SW480 (cell line): ENCODE measurements at regions not wholly inside any gene's neighbourhood (a gene's known extent, or its start where the extent isn't known, plus 50 kb on each side); places are given as distances from the start of the nearest gene placed in this dataset.
A peak's percentile ranks its signal among the peaks of the same experiment; 100 is the strongest.
"Not testable (repeated sequence)": the region's sequence is repeated elsewhere in the genome, so short reads cannot be mapped to it uniquely, and the experiment has no call there.

Experiments
- DNase-seq: peaks from one replicate; pipeline ENCODE4 v3.0.0-alpha.2; 2016; ENCODE audit warnings: low spot score

GRCh38 chr10:3877211-3878000 is 92.4 kb upstream of the KLF6 start:
- no peak for DNase-seq

- DNase-seq = no peak
Measured at GRCh38 chr10:3876350-3876962, 91.4 kb upstream of the KLF6 start.

GRCh38 chr10:3875842-3876235 is 90.8 kb upstream of the KLF6 start:
- DNase-seq = no peak

- DNase-seq = peak; percentile 55
Measured at GRCh38 chr10:3874990-3875841, 90.2 kb upstream of the KLF6 start.

GRCh38 chr10:3874610-3874989 is 89.6 kb upstream of the KLF6 start:
- not testable (repeated sequence) for DNase-seq

GRCh38 chr10:3873728-3874461 is 88.9 kb upstream of the KLF6 start:
- DNase-seq = peak; percentile 57

GRCh38 chr10:3872712-3873329 is 87.8 kb upstream of the KLF6 start:
- DNase-seq = no peak

GRCh38 chr10:3871424-3871996 is 86.5 kb upstream of the KLF6 start:
- DNase-seq = no peak

GRCh38 chr10:3869036-3869435 is 84.0 kb upstream of the KLF6 start:
- no peak for DNase-seq

- DNase-seq = no peak
Measured at GRCh38 chr10:3868271-3868664, 83.3 kb upstream of the KLF6 start.

- DNase-seq = no peak
Measured at GRCh38 chr10:3867454-3868270, 82.7 kb upstream of the KLF6 start.

- DNase-seq = no peak
Measured at GRCh38 chr10:3866332-3866731, 81.3 kb upstream of the KLF6 start.

GRCh38 chr10:3865565-3865964 is 80.6 kb upstream of the KLF6 start:
- no peak for DNase-seq

GRCh38 chr10:3861795-3862194 is 76.8 kb upstream of the KLF6 start:
- DNase-seq = no peak

- DNase-seq = no peak
Measured at GRCh38 chr10:3858051-3858845, 73.2 kb upstream of the KLF6 start.

- DNase-seq = no peak
Measured at GRCh38 chr10:3857318-3857717, 72.3 kb upstream of the KLF6 start.

- DNase-seq = no peak
Measured at GRCh38 chr10:3856593-3856992, 71.6 kb upstream of the KLF6 start.

GRCh38 chr10:3853547-3854303 is 68.7 kb upstream of the KLF6 start:
- DNase-seq = no peak

GRCh38 chr10:3853016-3853415 is 68.0 kb upstream of the KLF6 start:
- DNase-seq = no peak
